ENCODE measurements at regions not wholly inside any gene's neighbourhood (a gene's known extent, or its start where the extent isn't known, plus 50 kb on each side); places are given as distances from the start of the nearest gene placed in this dataset.

- ATAC-seq (ENCODE audit: low FRiP score): no peak
- DNase-seq (ENCODE audit: low spot score): no peak
- no peak for TF ChIP-seq CTCF (IDR thresholded peaks at IDR 0.05)
Measured at GRCh38 chr12:13595536-13596443, 385.6 kb downstream of the GRIN2B start.

GRCh38 chr12:13594731-13595514 lies 386.5 kb downstream of the GRIN2B start:
- ATAC-seq (ENCODE audit: low FRiP score) (no peak), DNase-seq (ENCODE audit: low spot score) (no peak)
- no peak for TF ChIP-seq CTCF (IDR thresholded peaks at IDR 0.05)

- no peak for ATAC-seq (ENCODE audit: low FRiP score)
- no peak for DNase-seq (ENCODE audit: low spot score)
- no peak for TF ChIP-seq CTCF (IDR thresholded peaks at IDR 0.05)
Measured at GRCh38 chr12:13592063-13592942, 389.1 kb downstream of the GRIN2B start.

GRCh38 chr12:13591488-13591887 lies 389.9 kb downstream of the GRIN2B start:
- no peak for ATAC-seq (ENCODE audit: low FRiP score)
- TF ChIP-seq CTCF (IDR thresholded peaks at IDR 0.05): no peak
- no peak for DNase-seq (ENCODE audit: low spot score)

GRCh38 chr12:13591059-13591458 lies 390.3 kb downstream of the GRIN2B start:
- DNase-seq (ENCODE audit: low spot score) (no peak), ATAC-seq (ENCODE audit: low FRiP score) (no peak)
- no peak for TF ChIP-seq CTCF (IDR thresholded peaks at IDR 0.05)

GRCh38 chr12:13588574-13588973 lies 392.0 kb downstream of the EMP1 start:
- no peak for DNase-seq (ENCODE audit: low spot score)
- no peak for TF ChIP-seq CTCF (IDR thresholded peaks at IDR 0.05)
- no peak for ATAC-seq (ENCODE audit: low FRiP score)
